ENCODE measurements at regions not wholly inside any gene's neighbourhood (a gene's known extent, or its start where the extent isn't known, plus 50 kb on each side); places are given as distances from the start of the nearest gene placed in this dataset.
A peak's percentile ranks its signal among the peaks of the same experiment; 100 is the strongest.

DNA sequence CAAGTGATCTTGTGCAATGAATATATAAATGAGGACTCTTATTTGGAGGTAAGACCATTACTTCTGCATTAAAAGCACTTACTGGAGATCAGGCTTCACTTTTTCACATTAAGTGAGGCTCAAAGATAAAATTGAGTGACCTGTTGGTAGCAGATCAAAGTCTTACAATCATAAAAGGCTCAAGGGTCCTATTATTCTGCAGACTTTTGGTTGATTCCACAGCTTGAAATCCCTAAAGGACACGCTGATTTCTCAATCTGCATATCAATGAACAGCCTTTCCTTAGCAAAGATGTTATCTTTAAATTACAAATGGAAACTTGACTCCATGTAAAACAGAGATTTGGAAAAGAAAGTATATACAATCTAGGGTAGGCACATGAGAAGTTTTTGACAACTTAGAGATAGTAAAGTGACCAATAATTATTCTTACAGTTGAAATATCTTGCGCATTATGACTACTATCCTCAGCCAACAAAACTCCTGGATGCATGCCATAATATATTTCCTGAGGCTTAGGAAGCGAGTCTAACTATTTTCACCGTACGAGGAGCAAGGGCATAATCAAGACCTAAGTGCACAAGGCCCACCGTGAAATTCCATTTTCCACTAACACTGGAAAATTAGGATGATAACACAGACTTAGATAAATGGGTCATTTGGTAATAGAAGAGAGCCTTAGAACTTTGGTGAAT is 640.7 kb downstream of the LIG4 start:
- ATAC-seq (no peak), DNase-seq (ENCODE audit: low spot score) (no peak)

DNA sequence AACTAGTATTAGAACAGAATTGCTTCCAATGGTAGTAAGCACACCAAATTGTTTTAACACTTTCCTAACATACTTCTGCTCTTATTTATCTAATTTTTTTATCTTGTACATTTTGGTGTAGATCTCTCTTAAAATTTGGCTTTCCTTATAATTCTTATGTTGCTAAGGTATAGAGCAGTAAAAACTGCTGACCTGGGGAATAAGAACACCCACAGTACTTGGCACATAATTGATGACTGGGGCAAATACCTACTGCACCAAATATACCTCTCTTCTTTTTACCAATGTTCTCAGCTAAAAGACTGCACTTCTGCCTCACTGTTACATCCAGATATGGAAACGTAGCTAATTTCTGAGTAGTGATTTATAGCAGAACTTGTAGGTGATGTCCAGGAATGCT is 642.2 kb downstream of the LIG4 start:
- intact Hi-C loops (cut with DNase I), result no loop called here
- no peak for ATAC-seq
- no peak for DNase-seq (ENCODE audit: low spot score)

More for the DNA sequence above, 640.7 kb downstream of the LIG4 start:
- intact Hi-C loops (cut with DNase I), result no loop called here

DNA sequence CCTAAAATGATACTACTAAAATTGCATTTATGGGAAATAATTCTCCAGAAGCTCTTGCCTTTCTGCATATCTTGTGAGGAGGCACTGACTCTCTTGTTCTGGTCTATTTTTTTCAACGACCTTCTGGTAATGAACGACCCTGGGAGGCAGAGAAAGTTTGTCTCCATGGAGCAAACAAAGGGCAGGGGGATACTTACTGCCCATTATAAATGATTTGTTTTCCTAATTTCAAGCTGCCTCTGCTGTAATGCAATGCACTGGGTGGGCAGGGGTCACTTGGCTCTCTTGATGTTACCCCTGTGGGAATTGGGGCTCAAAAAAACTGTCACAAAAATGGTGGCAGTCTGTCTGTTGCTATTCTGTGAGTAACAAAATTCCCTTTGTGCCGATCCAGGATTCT is 643.2 kb downstream of the LIG4 start:
- ATAC-seq (no peak), DNase-seq (ENCODE audit: low spot score) (no peak)
- intact Hi-C loops (cut with DNase I), result no loop called here

DNA sequence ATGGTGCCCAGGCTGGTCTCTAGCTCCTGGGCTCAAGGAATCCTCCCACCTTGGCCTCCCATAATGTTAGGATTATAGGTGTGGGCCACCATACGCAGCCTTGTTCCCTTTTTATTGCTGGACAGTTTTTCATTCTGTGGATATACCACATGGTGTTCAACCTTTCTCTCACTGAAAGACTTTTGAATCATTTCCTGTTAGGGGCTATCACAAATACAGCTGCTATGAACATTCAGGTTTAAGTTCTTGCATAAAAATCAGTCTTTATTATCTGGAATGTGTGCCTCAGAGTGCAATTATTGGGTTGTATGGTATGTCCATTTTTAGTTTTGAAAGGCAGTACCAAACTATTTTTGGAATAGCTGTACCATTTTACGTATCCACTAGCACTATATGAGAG is 647.2 kb downstream of the LIG4 start:
- no peak for DNase-seq (ENCODE audit: low spot score)
- no peak for ATAC-seq
- intact Hi-C loops (cut with DNase I), result no loop called here

DNA sequence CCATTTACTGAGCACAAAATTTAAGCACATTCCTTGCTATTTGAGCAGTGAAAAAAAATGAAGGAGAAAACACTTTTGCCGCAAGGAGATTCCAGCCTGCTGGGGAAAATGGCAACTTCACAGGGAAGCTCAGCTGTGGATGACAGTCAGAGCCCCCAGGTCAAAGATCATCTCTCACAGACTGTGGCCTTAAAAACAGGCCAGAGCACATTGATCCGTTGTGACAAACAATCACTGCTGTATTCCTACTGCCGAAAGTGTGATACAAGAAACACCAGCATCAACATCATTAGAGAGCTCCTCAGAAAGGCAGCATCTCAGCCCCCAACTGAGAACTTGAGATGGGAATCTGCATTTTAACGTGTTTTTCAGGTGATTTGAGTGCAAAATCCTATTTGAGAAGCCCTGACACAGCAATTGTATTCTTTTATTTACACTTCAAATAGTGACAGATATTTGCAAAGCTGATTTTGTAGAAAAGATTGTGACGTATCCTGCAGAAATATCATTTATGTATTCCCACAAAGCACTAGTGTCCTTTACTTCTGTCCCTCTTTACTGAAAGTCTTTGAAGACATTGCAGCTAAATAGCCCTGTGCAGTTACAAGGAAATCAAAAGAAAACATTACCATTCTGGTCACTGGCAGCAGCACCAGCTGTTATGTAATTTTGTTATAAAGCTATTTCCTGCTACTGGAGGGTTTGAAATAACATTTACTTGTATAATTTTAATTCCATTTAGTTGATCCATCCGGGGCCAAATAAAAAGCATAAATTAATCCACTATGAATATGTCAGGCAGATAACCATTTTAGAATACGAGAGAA is 652.0 kb downstream of the LIG4 start:
- no peak for DNase-seq (ENCODE audit: low spot score)
- intact Hi-C loops (cut with DNase I), result no loop called here
- ATAC-seq, result no peak

DNA sequence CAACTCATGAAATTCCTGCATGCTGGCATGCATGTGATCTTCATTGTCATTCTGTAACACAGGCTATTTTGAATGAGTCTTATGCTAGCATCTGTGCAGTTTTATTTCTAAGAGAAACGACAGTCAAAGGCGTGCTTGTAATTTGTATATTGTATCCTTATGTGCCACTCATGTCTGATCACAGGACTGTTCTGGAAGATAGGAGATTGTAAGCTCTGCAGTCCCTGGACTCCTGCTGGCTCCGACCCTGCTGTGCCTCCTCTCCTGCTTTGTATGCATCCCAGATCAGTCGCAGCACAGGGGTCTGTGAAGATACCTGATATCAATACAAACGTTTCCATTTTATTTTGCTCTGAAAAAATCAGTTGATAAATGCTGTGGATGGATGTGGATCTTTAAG is 653.1 kb downstream of the LIG4 start:
- no peak for ATAC-seq
- DNase-seq (ENCODE audit: low spot score), result no peak
- intact Hi-C loops (cut with DNase I), result no loop called here

DNA sequence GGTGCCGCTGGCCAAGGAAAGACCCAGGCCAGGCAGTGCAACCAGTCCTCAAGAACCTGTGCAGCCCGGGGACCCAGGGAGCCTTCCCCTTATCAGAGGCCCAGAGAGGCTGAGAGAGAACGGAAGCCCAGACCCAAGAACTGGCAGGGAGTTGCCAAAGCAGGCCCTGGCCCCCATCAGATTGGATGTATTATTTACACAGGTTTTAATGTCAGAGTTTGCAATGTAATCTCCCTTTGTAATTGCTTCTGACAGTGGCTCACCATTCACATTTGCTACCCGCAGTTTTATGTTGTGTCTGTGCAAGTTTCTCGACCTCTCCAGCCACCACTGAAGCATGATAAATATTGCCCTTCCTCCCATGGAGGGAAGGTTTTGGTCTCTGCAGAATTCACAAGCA is 660.9 kb downstream of the LIG4 start:
- intact Hi-C loops (cut with DNase I), result no loop called here
- DNase-seq (ENCODE audit: low spot score), result no peak
- ATAC-seq, result no peak

DNA sequence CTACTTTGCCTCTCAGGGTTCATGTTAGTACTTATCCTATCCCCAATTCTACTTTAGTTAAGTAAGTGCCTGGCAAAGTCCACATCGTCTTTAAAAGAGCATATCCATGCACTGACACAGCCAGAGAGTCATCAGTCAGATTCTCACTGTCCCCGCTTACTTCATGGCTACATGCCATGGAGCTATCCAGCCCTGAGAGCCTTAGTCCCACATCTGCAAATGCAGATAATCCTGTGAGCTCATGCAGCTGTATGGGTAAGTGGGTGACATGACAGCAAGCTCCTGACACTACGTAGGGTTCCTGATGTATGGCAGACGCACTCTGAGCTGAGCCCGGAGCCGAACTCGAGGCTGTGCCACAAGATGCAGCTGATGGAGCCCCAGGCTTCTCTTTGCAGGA is 661.5 kb downstream of the LIG4 start:
- ATAC-seq (no peak), DNase-seq (ENCODE audit: low spot score) (no peak)
- intact Hi-C loops (cut with DNase I), result no loop called here

DNA sequence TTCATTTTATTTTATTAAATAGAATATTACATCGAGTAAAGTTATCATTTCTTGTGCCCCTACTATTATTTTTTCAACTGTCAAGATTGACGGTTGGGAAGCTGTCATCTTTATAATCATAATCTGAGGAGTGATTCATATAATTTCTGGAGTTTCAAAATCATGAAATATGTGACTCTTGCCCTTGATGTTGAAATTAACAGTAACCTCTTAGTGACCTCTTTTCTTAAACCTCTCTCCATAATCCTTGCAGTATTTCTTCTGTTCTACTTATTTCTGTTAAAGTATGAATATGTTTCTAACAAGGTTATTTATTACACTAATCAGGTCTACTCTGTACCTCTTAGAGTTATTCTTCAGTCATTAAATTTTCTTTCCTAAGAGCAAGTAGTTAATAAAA is 663.8 kb downstream of the LIG4 start:
- DNase-seq (ENCODE audit: low spot score) (no peak), ATAC-seq (no peak)
- intact Hi-C loops (cut with DNase I), result no loop called here

DNA sequence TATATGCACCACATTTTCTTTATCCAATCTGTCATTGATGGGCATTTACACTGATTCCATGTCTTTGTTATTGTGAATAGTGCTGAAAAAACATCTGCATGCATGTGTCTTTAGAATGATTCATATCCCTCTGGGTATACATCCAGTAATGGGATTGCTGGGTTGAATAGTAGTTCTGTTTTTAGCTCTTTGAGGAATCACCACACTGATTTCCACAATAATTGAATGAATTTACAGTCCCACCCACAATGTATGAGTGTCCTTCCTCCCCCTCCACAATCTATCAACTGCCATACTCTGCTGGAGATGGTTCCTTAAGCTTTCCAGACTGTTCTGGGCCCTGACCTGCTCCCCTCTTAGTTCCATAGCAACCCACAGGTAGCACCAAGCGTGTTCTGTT is 667.0 kb downstream of the LIG4 start:
- DNase-seq (ENCODE audit: low spot score) (no peak), ATAC-seq (no peak)
- intact Hi-C loops (cut with DNase I), result no loop called here

DNA sequence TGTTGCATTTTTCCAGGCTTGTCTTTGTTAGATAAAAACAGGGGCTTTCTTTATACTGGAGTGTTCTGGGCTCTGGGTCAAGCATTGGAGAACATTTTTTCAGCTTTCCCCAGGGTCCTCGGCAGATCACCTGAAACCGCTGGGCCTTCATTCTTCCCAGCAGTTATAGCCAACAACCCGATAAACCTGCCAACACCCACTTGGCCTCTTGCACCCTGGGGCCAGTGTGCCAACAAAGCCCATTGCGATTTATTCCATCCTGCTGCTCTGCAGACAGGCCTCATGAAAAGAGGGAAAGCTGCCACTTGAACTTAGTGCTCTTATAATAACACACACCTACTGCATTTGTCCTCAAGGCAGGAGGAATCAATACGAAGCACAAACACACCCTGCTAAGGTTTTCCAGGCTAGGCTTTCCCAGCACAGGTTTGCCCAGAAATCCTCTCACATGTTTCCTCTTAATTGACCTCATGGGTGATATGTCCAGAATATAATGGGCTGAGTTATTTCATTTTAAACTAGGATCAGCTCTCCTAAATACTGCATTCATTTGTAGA is 669.3 kb downstream of the LIG4 start:
- ATAC-seq, result peak; percentile 81
- intact Hi-C loops (cut with DNase I), result no loop called here
- no peak for DNase-seq (ENCODE audit: low spot score)

DNA sequence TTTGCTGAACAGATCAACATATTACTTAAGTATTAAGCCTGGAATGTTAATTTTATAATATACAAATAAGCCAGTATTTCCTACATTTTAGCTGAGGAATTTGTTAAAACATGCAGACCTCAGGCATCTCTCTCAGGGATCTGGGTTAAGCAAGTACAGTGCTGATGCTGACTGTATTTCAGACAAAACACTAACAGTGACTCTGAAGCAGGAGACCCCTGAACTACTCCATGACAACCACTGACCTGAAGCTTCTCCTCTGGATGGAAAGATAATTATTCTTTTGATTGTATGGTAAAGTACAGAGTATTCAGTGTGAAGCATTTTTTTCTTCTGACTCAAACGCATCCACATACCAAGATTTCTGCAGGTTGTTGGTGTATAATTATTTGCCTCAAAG is 680.8 kb downstream of the LIG4 start:
- DNase-seq (ENCODE audit: low spot score) (no peak), ATAC-seq (no peak)
- intact Hi-C loops (cut with DNase I), result no loop called here

DNA sequence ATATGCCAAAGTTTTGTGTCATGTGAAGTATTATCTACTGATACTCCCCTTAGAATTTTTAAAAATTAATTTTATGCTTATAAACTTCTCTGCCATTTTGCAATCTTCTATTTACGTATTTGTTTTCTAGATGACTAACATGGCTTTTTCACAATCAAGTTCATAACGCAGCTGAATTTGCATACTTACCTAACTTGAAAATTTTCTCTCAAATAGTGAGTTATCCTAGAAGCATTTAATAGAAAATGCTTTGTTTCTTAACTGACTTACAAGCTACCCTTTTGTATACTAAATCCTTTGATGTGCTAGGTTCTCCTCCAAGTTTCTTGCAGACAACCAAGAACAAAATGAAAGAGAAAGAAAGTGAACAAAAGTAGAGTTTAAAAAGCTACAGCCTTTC is 683.5 kb downstream of the LIG4 start:
- DNase-seq (ENCODE audit: low spot score) (no peak), ATAC-seq (no peak)
- intact Hi-C loops (cut with DNase I), result no loop called here

DNA sequence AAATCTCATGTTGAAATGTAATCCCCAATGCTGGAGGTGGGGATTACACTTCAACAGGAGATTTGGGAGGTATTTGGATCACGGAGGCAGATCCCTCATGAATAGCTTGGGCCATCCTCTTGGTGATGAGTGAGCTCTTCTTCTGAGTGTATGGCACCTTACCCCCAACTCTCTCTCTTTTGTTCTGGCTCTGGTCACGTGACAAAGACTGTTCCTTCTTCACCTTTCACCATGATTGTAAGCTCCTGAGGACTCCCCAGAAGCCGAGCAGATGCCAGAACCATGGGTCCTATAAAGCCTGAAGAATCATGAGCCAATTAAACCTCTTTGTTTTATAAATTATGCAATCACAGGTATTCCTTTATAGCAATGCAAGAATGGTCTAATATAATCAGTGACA is 684.2 kb downstream of the LIG4 start:
- ATAC-seq (no peak), DNase-seq (ENCODE audit: low spot score) (no peak)
- intact Hi-C loops (cut with DNase I), result no loop called here

DNA sequence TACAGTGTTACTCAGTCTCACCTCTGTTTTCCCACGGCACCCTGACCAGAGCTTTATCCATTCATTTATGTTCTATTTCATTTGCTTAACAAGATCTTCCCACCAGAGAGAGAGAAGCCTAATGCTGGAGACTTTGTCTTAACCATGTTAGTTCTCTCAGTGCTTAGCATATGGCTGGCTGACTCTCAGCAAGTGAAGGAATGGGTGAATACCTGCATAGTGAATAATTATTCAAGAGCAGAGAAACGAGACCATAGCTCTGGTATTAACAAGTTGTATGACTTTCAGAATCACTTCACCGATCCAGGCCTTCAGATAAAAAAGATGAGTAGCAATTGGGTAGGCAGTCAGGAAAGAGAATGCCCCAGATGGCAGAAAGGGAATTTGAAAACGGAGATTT is 686.3 kb downstream of the LIG4 start:
- ATAC-seq, result no peak
- intact Hi-C loops (cut with DNase I), result no loop called here
- no peak for DNase-seq (ENCODE audit: low spot score)

DNA sequence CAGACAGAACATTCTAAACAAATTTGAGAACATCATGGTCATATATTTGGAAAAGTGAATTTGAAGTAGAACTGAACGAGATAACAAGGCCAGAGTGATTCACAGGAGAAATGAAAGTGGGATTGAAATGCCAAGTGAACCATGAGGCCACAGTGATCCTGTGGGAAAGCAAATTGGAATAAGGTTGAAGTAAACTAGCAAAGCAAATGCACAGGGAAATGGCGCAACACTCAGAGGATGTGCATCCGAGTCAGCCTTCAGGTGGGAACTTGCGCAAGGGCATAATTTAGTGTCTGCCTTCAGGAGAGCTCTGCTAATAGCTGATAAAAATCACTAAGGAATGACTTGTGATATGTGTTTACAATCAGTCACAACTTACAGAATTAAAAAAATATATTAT is 696.6 kb downstream of the LIG4 start:
- intact Hi-C loops (cut with DNase I), result no loop called here
- ATAC-seq (no peak), DNase-seq (ENCODE audit: low spot score) (no peak)

DNA sequence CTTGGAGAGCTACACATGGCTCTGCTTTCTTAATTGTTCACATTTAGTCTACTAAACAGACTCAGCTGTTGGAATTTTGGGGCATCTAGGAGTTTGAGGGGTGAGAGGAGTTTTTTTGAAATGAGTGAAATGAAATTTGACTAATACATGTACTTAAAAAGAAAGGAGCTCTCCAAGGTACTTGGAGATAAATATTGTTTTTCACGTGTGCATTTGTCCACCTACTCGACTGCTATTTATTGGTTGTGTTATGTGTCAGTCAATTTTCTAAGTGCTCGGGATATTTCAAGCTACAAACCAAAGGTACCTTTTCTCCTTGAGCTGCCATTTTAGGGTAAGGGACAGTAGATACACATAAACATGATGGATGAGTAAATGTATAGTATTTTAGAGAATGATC is 697.0 kb downstream of the LIG4 start:
- ATAC-seq (no peak), DNase-seq (ENCODE audit: low spot score) (no peak)
- intact Hi-C loops (cut with DNase I), result no loop called here

DNA sequence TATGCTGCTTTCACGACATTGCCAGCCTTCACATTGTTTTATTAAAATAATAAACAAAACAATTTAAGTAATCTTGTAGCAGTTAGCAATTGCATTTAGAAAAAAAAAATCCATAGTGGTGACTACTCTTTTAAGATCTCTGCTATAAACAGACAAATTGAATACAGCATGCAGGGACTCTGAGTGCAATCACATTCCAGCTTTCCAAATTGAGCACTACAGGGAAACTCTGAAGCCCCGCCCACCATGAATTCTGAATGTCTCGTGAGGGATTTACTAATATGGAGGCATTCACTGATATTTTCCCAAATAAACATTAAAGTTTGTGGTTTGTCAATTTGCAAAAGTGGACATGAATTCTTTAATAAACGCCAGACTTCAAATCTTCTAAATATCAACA is 698.8 kb downstream of the LIG4 start:
- no peak for DNase-seq (ENCODE audit: low spot score)
- ATAC-seq, result no peak
- intact Hi-C loops (cut with DNase I), result no loop called here

DNA sequence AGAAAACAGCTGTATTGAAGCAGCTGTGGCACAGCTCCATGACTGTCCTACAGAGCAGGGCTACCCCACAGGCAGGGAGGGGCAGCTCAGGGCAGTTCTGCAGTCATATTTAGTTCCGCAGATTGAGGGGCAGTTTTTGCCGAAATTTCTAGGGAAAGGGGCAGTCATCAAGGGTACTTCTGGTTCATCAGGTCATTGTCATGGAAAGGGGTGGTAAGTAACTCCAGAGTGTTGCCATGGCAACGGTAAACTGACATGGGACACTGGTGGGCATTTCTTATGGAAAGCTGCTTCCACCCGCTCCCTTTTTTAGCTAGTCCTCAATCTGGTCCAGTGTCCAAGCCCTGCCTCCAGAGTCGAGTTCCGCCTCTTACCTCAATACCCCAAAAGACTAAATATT is 702.8 kb downstream of the LIG4 start:
- intact Hi-C loops (cut with DNase I), result no loop called here
- ATAC-seq (no peak), DNase-seq (ENCODE audit: low spot score) (no peak)

DNA sequence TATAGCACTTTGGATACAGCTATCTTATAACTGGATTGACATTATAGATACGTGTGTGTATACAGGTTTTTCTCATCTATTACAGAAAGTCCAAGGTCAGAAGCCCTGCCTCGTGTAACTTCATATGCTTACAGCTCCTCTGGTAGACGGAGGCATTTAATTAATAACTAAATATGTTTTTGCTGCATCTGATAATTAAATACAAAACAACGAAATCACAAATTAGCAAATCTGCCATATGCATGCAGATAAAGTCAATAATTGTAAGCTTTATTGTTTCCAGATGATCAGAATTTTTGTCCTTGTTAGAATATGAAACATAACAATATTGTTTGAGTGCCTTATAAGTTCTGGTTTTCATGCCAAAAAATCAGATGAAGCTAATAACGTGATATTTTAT is 717.7 kb downstream of the LIG4 start:
- ATAC-seq, result no peak
- no peak for DNase-seq (ENCODE audit: low spot score)
- intact Hi-C loops (cut with DNase I), result no loop called here

DNA sequence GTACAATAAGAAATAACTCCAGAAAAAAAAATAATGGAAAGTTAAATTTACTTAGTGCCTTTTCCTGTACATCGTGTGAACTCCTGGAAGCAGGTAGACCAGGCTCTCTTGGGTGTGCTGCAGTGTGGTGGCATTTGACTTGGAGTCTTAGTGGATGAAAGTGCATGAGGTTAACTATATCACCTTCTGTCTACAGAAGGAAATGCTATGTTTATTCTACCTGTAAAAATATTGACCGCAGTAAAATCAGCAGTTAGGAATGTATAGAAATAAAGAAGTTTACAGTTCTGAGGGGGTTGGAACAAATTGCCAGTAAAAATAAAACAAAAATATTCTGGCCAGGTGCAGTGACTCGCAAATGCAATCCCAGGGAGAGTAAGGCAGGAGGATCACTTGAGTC is 722.1 kb downstream of the LIG4 start:
- intact Hi-C loops (cut with DNase I), result no loop called here
- ATAC-seq (no peak), DNase-seq (ENCODE audit: low spot score) (no peak)
